Neural progenitor cell (in vitro differentiated cells): ENCODE measurements at regions not wholly inside any gene's neighbourhood (a gene's known extent, or its start where the extent isn't known, plus 50 kb on each side); places are given as distances from the start of the nearest gene placed in this dataset.

Source experiments
- DNase-seq: peaks from one replicate; pipeline ENCODE4 v3.0.0-alpha.2; 2016; ENCODE audit warnings: low spot score
- H2AFZ ChIP-seq: fragments of 200-600 bp; sonication (generic); replicated peaks from 2 replicates; pipeline ENCODE4 v1.6.1; 2016; ENCODE audit warnings: antibody characterized with exemption
- H3F3A ChIP-seq: fragments of 200-600 bp; sonication (generic); 2 replicates; pipeline ENCODE4 v1.6.1; 2016; ENCODE audit warnings: antibody characterized with exemption, low read depth
- H3K27ac ChIP-seq: fragments of 200-600 bp; sonication (generic); 2 replicates; pipeline ENCODE4 v1.5.1; 2016; ENCODE audit warnings: mild to moderate bottlenecking
- H3K27me3 ChIP-seq: fragments of 200-600 bp; sonication (generic); 2 replicates; pipeline ENCODE4 v1.6.1; 2016; ENCODE audit warnings: mild to moderate bottlenecking, moderate library complexity
- H3K36me3 ChIP-seq: fragments of 200-600 bp; sonication (generic); 2 replicates; pipeline ENCODE4 v1.5.1; 2016
- H3K4me1 ChIP-seq: fragments of 200-600 bp; sonication (generic); 2 replicates; pipeline ENCODE4 v1.6.1; 2016; ENCODE audit warnings: mixed run types
- H3K4me2 ChIP-seq: fragments of 200-600 bp; sonication (generic); 2 replicates; pipeline ENCODE4 v1.6.1; 2016
- H3K4me3 ChIP-seq: fragments of 200-600 bp; sonication (generic); 2 replicates; pipeline ENCODE4 v1.5.1; 2016
- H3K79me2 ChIP-seq: fragments of 200-600 bp; sonication (generic); 2 replicates; pipeline ENCODE4 v1.6.1; 2016; ENCODE audit warnings: low read depth
- H3K9ac ChIP-seq: fragments of 200-600 bp; sonication (generic); 2 replicates; pipeline ENCODE4 v1.6.1; 2016
- H3K9me3 ChIP-seq: fragments of 200-600 bp; sonication (generic); 2 replicates; pipeline ENCODE4 v1.5.1; 2016; ENCODE audit warnings: low read depth
- H4K20me1 ChIP-seq: fragments of 200-600 bp; sonication (generic); 2 replicates; pipeline ENCODE4 v1.6.1; 2016; ENCODE audit warnings: low read depth
- H3K27ac Mint-ChIP-seq: 3 replicates; pipeline ENCODE4 v1.8.0; 2021; ENCODE audit warnings: mixed read lengths
- H3K27me3 Mint-ChIP-seq: 2 replicates; pipeline ENCODE4 v1.8.0; 2022; ENCODE audit warnings: low read depth, mild to moderate bottlenecking, inconsistent platforms, moderate library complexity, mixed read lengths; ENCODE audit not compliant: insufficient read depth
- H3K36me3 Mint-ChIP-seq: 3 replicates; pipeline ENCODE4 v1.8.0; 2021; ENCODE audit warnings: mixed read lengths
- H3K4me1 Mint-ChIP-seq: 3 replicates; pipeline ENCODE4 v1.8.0; 2021; ENCODE audit warnings: mixed read lengths
- H3K4me3 Mint-ChIP-seq: 3 replicates; pipeline ENCODE4 v1.8.0; 2021; ENCODE audit warnings: mild to moderate bottlenecking, moderate library complexity, mixed read lengths
- H3K9me3 Mint-ChIP-seq: 3 replicates; pipeline ENCODE4 v1.8.0; 2020; ENCODE audit warnings: mixed read lengths
- CTCF ChIP-seq: fragments of 200-600 bp; sonication (generic); IDR thresholded peaks from 2 replicates; pipeline ENCODE4 v1.5.1; 2017; ENCODE audit warnings: antibody characterized with exemption, mild to moderate bottlenecking
- EZH2 ChIP-seq: fragments of 200-600 bp; sonication (generic); IDR thresholded peaks from 2 replicates; pipeline ENCODE4 v1.6.1; 2017; ENCODE audit warnings: antibody characterized with exemption, mild to moderate bottlenecking, moderate library complexity
- EZH2phosphoT487 ChIP-seq: fragments of 200-600 bp; sonication (generic); IDR thresholded peaks from 2 replicates; pipeline ENCODE4 v1.6.1; 2017; ENCODE audit warnings: antibody characterized with exemption

- Histone ChIP-seq H3K4me2 (no peak overlapping the region), H3K79me2 (no peaks in the 10 kb centered on the region), H4K20me1 (no peaks in the 10 kb centered on the region), H3K4me3 (no peak overlapping the region), H3K36me3 (no peaks in the 10 kb centered on the region), H3K27me3 (no peaks in the 10 kb centered on the region), H3K4me1 (peaks cover 27% of the 10 kb centered on the region), H3F3A (peaks cover 20% of the 10 kb centered on the region), H3K9me3 (no peaks in the 10 kb centered on the region), H3K9ac (no peak overlapping the region), H2AFZ (no peak overlapping the region), H3K27ac (no peak overlapping the region)
- H3K27me3 Mint-ChIP-seq = peaks cover 4% of the 10 kb centered on the region
- H3K27ac Mint-ChIP-seq = no peak overlapping the region
- H3K4me3 Mint-ChIP-seq = no peak overlapping the region
- TF ChIP-seq EZH2 = no peak
- no peak for TF ChIP-seq EZH2phosphoT487
- TF ChIP-seq CTCF = no peak
- H3K4me1 Mint-ChIP-seq = peaks cover 38% of the 10 kb centered on the region
- H3K36me3 Mint-ChIP-seq = no peaks in the 10 kb centered on the region
- DNase-seq = no peak
- H3K9me3 Mint-ChIP-seq = no peaks in the 10 kb centered on the region
Observed at GRCh38 chr4:10963241-10963640, 278.7 kb upstream of the CLNK start.

GRCh38 chr4:10962246-10962645 lies 277.7 kb upstream of the CLNK start:
- Histone ChIP-seq H4K20me1 (no peaks in the 10 kb centered on the region), H3K9me3 (no peaks in the 10 kb centered on the region), H3K27ac (no peak overlapping the region), H2AFZ (no peak overlapping the region), H3F3A (peaks cover 20% of the 10 kb centered on the region), H3K79me2 (no peaks in the 10 kb centered on the region), H3K4me2 (no peak overlapping the region), H3K9ac (no peak overlapping the region), H3K36me3 (no peaks in the 10 kb centered on the region), H3K27me3 (no peaks in the 10 kb centered on the region), H3K4me1 (peaks cover 29% of the 10 kb centered on the region), H3K4me3 (no peak overlapping the region)
- no peak overlapping the region for H3K4me3 Mint-ChIP-seq
- peaks cover 41% of the 10 kb centered on the region for H3K4me1 Mint-ChIP-seq
- H3K9me3 Mint-ChIP-seq = no peaks in the 10 kb centered on the region
- peaks cover 4% of the 10 kb centered on the region for H3K27me3 Mint-ChIP-seq
- no peak overlapping the region for H3K27ac Mint-ChIP-seq
- DNase-seq = no peak
- TF ChIP-seq CTCF (no peak), EZH2phosphoT487 (no peak), EZH2 (no peak)
- no peaks in the 10 kb centered on the region for H3K36me3 Mint-ChIP-seq

- Histone ChIP-seq H3F3A (peaks cover 20% of the 10 kb centered on the region), H3K27me3 (no peaks in the 10 kb centered on the region), H3K27ac (no peak overlapping the region), H3K4me2 (no peak overlapping the region), H3K4me3 (no peak overlapping the region), H3K9me3 (no peaks in the 10 kb centered on the region), H4K20me1 (no peaks in the 10 kb centered on the region), H3K9ac (no peak overlapping the region), H3K4me1 (peaks cover 29% of the 10 kb centered on the region), H2AFZ (no peak overlapping the region), H3K36me3 (no peaks in the 10 kb centered on the region), H3K79me2 (no peaks in the 10 kb centered on the region)
- H3K36me3 Mint-ChIP-seq = no peaks in the 10 kb centered on the region
- H3K9me3 Mint-ChIP-seq = no peaks in the 10 kb centered on the region
- H3K4me3 Mint-ChIP-seq = no peak overlapping the region
- no peak overlapping the region for H3K27ac Mint-ChIP-seq
- no peak for DNase-seq
- TF ChIP-seq EZH2 (no peak), EZH2phosphoT487 (no peak), CTCF (no peak)
- H3K4me1 Mint-ChIP-seq = peaks cover 39% of the 10 kb centered on the region
- peaks cover 4% of the 10 kb centered on the region for H3K27me3 Mint-ChIP-seq
Observed at GRCh38 chr4:10960389-10960788, 275.8 kb upstream of the CLNK start.

GRCh38 chr4:10959586-10959985 lies 275.0 kb upstream of the CLNK start:
- no peak overlapping the region for H3K4me3 Mint-ChIP-seq
- DNase-seq = no peak
- H3K4me1 ChIP-seq = peaks cover 23% of the 10 kb centered on the region
- no peak overlapping the region for H3K27ac ChIP-seq
- H3K27ac Mint-ChIP-seq = no peak overlapping the region
- no peak for TF ChIP-seq EZH2phosphoT487
- no peak for TF ChIP-seq EZH2
- TF ChIP-seq CTCF = no peak
- H3K9me3 ChIP-seq = no peaks in the 10 kb centered on the region
- peaks cover 14% of the 10 kb centered on the region for H3F3A ChIP-seq
- H2AFZ ChIP-seq = no peak overlapping the region
- H3K36me3 ChIP-seq = no peaks in the 10 kb centered on the region
- no peaks in the 10 kb centered on the region for H3K79me2 ChIP-seq
- no peaks in the 10 kb centered on the region for H3K27me3 ChIP-seq
- peaks cover 31% of the 10 kb centered on the region for H3K4me1 Mint-ChIP-seq
- no peak overlapping the region for H3K4me2 ChIP-seq
- no peak overlapping the region for H3K4me3 ChIP-seq
- H4K20me1 ChIP-seq = no peaks in the 10 kb centered on the region
- H3K36me3 Mint-ChIP-seq = no peaks in the 10 kb centered on the region
- H3K27me3 Mint-ChIP-seq = peaks cover 4% of the 10 kb centered on the region
- no peaks in the 10 kb centered on the region for H3K9me3 Mint-ChIP-seq
- no peak overlapping the region for H3K9ac ChIP-seq
